Stimulated activated CD4-positive, alpha-beta T cell treated with anti-CD3 and anti-CD28 coated beads, Interleukin-1b, Interleukin-23, amount 100 ng/mL, for 24 hours (primary cell): ENCODE measurements at regions not wholly inside any gene's neighbourhood (a gene's known extent, or its start where the extent isn't known, plus 50 kb on each side); places are given as distances from the start of the nearest gene placed in this dataset.
"Not testable (repeated sequence)": the region's sequence is repeated elsewhere in the genome, so short reads cannot be mapped to it uniquely, and the experiment has no call there.

Source experiments
- DNase-seq, 4 experiments: peaks; one replicate each; pipeline ENCODE4 v3.0.0-alpha.2; 2020; ENCODE audit warnings: low read depth in 4 of 4, low spot score in 1 of 4

DNA sequence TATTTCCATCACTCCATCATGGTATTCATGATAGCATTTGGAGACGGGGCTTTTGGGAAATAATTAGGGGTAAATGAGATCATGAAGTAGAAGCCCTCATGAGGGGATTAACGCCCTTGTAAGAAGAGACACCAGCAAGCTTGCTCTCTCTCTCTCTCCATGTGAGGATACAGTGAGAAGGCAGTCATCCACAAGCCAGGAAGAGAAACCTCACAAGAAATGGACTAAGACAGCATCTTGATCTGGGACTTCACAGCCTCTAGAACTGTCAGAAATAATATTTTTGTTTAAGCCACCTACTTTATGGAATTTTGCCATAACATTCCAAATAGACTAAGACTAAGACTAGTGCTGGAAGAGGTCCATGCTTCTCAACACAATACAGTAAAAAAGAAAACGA lies 464.6 kb upstream of the GCFC2 start:
- no peak for DNase-seq

DNA sequence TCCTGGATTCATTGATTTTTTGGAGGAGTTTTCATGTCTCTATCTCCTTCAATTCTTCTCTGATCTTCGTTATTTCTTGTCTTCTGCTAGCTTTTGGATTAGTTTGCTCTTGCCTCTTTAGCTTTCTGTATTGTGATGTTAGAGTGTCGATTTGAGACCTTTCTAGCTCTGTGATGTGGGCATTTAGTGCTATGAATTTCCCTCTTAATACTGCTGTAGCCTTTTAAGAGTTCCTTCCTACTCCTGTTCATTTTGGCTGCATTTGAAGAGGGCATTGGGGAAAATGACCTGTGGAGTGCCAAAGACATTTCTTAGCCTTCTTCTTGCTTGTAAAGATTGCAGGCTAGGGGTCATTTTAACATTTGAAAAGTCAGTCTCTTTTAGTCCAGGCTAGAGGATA lies 463.8 kb upstream of the GCFC2 start:
- DNase-seq, result no peak

DNA sequence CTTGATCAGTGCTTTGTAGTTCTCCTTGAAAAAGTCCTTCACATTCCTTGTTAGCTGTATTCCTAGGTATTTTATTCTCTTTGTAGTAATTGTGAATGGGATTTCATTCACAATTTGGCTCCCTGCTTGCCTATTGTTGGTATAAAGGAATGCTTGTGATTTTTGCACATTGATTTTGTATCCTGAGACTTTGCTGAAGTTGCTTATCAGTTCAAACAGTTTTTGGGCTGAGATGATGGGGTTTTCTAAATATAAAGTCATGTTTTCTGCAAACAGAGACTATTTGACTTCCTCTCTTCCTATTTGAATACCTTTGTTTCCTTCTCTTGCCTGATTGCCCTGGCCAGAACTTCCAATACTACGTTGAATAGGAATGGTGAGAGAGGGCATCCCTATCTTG lies 462.5 kb upstream of the GCFC2 start:
- not testable (repeated sequence) for DNase-seq

DNA sequence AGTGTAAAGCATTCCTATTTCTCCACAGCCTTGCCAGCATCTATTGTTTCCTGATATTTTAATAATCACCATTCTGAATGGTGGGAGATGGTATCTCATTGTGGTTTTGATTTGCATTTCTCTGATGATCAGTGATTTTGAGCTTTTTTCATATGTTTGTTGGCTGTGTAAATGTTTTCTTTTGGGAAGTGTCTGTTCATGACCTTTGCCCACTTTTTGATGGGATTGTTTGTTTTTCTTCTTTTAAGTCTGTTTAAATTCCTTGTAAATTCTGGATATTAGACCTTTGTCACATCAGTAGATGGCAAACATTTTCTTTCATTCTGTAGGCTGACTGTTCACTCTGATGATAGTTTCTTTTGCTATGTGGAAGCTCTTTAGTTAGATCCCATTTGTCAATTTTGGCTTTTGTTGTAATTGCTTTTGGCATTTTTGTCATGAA lies 461.5 kb upstream of the GCFC2 start:
- DNase-seq, result not testable (repeated sequence)

DNA sequence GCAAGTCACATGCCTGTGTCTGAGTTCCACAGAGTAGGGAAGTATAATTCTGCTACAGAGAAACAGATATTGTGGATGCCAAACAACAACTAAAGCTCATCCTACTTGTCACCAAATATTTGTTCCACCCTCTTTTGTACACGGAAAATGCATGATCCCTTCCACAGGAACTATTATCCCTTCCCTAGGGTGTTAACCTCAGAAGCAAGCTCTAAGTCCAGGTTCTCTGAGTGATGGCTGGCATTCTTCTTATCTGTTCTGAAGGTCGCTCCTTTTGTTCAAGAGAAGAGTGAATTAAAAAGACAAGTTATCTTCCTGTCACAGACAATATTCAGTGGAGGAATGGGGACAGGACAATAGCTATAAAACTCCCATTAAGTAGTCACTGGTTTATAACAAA lies 460.1 kb upstream of the GCFC2 start:
- DNase-seq, result no peak

DNA sequence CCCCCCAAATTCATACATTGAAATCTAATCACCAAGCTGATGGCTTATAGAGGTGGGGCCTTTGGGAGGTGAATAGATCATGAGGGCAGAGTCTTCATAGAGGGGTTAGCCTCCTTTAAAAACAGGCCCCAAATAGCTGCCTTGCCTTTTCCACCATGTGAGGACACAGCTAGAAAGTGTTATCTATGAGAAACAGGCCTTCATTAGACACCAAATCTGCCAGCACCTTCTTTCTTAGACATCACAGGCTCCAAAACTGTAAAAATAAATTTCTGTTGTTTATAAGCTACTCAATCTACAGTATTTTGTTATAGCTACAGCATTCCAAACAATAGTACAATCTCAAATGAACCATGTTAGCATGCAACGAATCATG lies 459.3 kb upstream of the GCFC2 start:
- no peak for DNase-seq

DNA sequence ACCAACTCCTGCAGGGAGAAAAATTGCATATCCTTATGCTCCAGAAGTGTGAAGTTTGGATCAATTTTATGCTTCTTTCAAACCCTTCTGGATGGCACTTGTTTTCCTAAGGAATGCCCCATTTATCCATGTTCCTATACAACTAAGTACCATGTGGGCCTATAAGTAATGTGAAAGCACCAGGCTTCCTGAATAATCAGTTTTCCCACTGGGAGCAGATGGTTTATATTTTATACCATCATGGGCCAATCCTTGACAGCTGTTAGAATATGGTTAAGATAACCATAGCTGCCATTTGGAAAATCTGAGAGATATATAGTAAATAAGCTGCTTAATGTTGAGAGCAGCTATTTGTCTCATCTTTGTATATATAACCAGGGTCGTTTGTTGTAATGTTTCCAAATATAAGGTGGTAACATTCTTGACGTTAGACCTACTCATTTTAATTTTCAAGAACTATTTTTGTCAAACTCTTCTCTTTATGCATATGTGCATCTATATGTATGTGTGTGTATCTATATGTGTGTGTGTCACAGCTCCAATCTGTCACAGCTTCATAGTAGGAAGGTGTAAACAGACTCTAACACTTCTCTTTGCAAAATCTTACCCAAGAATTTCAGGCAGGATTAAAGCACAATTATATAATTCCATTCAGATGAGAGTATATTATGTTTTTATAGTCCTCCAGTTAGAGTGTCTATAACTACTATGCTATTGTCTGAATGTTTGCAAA lies 458.7 kb upstream of the GCFC2 start:
- no peak for DNase-seq

DNA sequence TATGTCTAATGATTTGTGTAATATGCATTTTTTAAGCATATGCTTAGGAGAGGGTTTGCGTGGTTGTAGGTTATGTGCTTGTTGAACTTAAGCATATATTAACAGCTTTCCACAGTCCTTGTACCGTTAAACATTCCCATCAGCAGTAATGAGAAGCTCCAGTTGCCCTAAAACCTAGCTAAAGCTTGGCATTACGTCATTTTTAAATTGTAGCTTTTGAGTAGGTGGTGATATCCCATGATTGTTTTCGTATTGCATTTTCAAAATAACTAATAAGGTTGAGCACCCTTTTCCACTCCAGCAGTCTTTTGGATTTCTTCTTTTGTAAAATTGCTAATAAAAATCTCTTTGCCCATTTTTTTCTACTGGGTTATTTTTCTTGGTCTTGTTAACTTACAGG lies 453.1 kb upstream of the GCFC2 start:
- no peak for DNase-seq

DNA sequence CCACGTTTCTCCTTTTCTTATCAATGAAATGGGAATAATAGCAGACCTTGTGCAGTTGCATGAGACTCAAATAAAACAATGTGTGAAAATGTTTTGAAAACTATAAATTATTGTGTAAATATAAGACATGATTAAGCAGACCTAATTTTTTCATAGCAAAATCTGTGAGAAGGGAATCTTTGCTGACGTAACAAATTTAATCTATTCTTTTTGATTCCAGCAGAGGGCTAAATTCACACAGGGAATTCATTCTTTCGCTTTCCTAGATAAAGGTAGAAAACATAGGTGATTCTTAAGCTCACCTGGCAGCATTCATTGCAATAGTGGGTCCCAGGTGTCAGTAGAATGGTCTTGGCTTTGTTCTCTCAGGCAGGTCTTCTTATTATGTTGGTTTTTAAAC lies 450.0 kb upstream of the GCFC2 start:
- DNase-seq, result no peak

DNA sequence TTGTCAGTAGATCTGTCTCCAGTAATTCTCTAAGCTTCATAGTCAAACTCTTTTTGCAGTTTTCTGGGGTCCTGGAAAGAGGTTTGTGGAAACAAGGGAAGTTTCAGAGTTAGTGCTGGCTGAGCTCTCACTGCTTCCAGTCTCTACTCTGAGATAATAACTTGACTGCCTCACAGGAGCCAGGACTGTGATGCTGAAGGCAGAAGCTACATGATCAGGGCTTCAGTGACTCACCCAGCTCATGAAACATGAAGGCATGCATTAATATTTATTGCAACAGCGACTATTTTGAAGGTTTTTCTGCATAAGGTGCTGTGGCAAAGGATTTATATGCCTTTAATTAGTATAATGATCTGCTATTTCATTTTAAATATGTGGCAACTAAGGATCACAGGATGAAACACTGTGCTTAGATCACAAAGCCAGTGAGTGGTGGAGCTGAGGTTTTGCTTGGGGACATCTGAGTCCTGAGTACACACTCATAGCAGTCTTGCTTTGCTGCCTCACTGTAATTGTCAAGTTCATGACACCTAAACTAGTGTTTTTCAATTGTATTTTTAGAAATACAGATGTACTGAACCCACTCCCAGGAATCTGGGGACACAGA lies 448.4 kb upstream of the GCFC2 start:
- DNase-seq, result no peak

DNA sequence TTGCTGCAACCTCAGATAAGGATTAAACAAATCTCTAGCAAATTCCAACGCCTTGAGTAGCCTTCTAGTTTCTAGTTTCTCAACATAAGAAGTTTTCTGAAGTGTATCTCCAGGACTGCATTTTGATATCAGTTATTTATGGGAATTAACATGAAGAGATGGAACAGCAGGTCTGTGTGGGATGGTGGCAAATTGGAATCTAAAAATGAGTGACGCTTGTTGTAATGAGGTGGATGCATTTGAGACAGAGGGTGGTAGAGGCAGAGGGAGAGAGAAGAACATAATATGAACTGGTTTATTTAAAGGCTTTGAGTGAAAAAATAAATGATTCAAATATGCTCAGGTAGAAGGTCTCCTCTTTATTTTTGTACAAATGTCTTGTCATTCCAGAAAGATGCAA lies 446.8 kb upstream of the GCFC2 start:
- DNase-seq, result no peak

DNA sequence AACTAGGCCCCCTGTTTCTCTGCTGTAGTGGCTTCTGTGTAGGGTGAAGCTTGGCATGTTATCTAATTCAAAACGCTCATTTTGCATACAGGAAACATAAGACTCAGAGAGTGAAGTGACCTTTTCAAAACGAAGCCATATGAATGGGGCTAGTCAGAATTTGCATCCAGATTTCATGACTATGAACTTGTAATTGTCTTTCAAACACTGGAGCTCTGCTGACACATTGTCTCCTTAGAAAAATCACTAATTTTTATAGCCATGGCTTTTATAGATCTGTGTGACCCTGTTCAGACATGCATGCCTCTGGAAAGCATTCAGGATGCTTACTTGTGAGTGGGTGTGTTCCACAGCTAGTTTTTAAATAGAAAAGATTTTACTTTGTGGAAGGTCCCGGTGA lies 444.3 kb upstream of the GCFC2 start:
- DNase-seq, result no peak

DNA sequence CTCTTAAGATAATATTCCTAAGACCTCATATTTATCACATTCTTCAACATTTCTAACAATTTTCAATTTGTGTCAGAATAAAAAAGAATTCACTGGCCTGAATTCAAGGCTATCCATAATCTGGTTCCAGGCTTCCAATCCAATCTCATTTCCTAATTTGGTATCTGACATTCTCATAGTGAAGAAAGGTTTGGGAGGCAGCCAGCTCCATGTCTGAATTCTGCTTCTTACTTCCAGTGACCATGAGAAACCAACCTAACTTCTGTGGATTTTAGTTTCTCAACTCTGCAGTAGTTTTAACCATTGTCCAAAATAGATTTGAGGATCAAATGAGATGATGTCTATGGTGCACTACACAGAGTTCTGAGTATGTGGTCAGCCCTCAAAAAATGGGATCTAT lies 439.1 kb upstream of the GCFC2 start:
- no peak for DNase-seq

DNA sequence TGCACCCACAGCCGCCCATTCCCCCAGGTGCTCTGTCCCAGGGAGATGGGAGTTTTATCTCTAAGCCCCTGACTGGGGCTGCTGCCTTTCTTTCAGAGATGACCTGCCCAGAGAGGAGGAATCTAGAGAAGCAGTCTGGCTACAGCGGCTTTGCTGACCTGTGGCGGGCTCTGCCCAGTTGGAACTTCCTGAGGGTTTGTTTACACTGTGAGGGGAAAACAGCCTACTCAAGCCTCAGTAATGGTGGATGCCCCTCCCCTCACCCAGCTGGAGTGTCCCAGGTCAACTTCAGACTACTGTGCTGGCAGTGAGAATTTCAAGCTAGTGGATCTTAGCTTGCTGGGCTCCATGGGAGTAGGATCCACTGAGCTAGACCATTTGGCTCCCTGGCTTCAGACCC lies 428.6 kb upstream of the GCFC2 start:
- DNase-seq, result not testable (repeated sequence)

DNA sequence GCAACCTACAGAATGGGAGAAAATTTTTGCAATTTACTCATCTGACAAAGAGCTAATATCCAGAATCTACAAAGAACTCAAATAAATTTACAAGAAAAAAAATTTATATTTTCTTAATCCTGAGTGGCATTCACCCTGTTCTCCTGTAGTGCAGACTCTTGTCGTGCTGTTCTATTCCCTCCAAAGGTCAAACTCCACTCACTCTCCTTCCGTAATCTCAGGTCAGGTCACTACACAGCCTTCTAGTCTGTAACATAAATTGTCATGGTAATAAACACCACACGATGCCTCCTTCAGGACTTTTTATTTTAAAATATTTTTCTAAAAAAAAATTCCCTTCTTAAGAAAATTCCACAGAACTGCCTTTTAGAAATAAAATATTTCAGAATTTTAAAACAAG lies 417.9 kb upstream of the GCFC2 start:
- DNase-seq, result no peak

DNA sequence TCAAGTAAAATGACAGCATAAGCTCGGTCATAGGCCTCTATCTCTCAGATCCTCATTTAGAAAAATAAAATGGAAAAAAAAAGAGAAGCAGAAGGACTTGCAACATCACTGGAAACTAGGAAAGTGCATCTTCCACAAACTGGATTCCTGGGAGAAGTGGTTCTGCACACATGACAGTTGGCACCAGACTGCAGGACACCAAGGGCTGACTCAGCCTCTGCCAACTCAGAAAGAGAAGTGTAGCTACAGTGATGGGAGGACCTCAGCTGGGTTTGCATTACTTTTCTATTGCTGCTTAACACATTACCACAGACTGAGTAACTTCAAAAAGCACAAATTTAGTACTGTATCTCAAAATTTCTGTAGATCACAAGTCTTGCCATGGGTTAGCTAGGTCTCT lies 409.5 kb upstream of the GCFC2 start:
- DNase-seq, result no peak

DNA sequence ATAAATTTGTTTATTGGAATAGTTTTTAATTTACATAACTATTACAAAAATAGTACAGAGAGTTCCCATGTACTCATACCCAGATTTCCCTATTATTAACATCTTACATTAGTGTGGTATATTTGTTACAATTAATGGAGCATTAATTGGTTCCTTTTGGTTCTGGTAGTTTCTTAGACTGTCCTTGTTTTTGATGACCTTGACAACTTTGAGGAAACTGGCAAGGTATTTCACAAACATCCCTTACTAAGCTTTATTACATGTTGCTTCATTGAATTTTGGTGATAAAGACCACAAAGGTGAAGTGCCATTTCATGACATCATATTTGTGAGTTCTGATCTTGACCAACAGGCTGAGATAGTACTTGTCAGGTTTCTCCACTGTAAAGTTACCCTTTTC lies 379.0 kb upstream of the GCFC2 start:
- DNase-seq, result no peak

DNA sequence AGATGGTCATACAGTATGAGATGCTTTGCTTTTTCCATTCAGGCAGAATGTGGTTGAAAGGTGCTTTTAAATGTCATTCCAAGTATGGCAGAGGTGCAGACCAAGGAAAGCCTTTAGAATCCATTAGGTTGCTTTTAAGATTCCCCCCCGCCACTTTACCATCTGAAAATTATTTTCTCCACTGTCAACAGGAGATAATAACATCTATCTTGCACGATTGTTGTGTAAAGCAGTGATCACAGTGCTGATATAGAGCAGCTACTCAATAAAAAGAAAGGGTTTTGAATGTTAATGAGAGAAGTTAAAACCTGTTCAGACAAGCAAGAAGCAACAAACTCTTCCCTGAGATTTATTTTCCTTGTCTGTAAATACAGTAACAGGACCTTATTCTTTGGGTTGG lies 372.5 kb upstream of the GCFC2 start:
- DNase-seq, result no peak

DNA sequence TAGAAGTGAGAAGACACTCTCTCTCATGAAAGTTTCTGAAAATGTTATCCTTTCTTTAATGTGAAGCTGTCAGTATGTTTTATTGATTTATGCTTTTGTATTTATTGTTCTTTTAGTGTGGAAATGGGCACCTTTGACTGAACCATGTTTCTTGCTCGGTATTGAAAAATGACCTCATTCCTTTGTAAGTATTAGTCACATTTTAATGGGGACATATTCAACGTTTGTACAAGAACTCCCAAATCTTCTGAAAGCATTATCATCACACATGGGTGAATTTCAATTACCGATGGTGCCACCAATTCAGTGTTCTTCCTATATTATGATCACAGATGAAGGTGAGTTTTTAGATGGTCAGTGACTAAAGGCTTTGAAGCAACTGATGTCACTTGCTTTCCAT lies 371.8 kb upstream of the GCFC2 start:
- DNase-seq, result no peak

DNA sequence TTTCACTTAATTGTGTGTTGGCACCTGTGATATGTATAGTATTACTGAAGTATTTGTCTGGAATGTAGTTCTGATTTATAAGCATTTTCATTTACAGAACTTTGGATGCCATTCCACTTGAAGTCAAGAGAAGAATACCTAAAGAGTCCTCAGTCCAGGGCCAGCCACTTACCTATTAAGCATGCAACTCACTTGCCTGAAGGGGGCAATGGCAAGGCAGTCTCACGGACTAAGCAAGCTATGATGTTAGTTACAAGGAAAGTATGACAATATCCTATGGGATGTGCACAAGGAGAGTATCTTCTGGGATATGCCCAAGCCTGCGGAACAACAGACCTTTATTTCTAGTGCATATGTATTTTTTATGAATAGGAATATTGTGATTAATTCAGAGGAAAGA lies 369.4 kb upstream of the GCFC2 start:
- DNase-seq, result no peak

DNA sequence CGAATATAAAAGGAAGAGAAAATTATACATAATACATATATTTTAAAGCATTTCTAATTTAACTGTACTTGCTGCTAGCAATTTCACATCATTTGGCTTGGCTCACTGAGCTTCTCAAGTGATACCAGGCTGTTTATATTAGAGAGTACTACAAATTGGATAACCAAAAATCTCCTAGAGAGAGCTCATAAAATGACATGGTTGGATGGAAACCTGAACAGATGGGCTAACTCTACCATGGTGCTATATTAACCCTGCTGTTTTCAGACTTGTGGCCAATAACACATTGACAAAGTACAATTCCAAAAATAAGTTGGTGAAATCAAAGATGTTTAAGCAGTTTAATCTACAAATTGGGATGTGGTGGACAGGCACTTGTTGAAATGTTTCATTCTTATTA lies 364.4 kb upstream of the GCFC2 start:
- DNase-seq, result no peak

DNA sequence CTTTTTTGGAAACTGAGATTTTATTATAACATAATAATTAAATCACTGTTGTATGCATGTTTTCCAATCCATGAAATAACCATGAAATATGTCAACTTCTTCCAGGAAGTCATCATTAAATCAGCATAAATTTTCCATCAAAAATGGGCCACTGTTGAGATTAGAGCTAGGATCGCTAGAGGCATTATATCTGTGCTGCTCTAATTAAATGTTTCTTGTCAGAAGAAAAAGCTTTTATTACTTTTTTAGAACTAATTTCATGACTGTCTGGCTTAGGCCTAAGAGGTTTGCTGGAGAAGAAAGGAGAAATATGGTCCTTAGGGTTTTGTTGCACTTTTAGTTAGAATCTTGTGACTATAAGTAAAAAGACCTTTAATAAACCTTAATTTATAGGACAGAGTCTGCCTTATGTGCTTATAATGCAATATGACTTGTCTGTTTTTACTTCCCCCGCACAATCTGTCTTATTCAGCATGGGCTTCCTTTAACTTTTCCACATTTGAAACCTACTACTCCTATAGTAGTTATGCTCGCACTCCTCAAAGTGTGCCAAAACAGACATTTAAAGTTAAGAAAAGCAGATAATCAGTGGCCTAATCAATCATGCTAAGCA lies 363.4 kb upstream of the GCFC2 start:
- no peak for DNase-seq

DNA sequence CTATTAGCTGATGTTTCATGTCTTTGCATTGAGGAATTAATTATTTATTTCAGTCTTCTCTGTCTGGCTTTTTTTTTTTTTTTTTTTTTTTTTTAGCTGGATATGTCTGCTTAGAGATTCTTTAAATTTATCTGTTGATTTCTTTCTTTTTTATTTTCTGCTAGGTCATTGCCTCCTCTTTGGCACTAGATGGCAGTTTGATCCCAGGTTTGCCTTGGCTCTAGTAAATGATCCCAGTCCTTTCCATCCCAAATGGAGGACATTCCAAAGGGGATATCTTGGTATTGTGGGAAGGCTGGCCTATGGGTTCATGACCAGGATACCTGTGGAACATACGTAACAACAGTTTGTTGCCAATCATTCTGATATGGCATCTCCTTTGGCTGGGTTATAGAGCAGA lies 339.5 kb upstream of the GCFC2 start:
- no peak for DNase-seq
